ENCODE measurements at regions not wholly inside any gene's neighbourhood (a gene's known extent, or its start where the extent isn't known, plus 50 kb on each side); places are given as distances from the start of the nearest gene placed in this dataset.

DNA sequence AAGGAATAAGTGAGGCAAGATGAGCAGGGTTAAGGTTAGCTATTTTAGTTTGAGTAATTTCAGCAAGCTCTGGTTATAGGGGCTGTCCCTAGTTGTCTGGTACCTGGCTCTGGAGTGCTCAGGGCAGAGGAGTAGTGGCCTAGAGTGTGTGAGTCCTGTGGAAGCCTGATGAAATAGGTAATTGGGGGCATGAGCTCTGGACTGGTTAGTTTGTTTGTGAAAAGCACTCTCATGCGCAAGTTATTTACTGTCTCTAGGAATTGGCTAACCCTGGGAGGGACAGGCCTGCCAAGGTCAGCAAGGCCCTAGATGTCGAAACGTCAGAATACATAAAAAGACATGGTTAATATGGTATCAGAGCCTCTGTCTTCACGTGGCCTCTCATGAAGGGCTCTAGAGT is 900.1 kb downstream of the PCDH17 start:
- TF ChIP-seq CTCF (IDR thresholded peaks at IDR 0.05; ENCODE audit: low read depth, low read length): no peak
- Histone ChIP-seq H3K36me3 (no peaks in the 10 kb centered on the region), H3K9me3 (no peaks in the 10 kb centered on the region), H3K27me3 (no peaks in the 10 kb centered on the region), H3K4me1 (no peaks in the 10 kb centered on the region), H3K4me3 (ENCODE audit: low read depth, low read length) (no peak overlapping the region)
- no peak for DNase-seq

GRCh38 chr13:58542530-58542929 is 911.0 kb downstream of the PCDH17 start:
- Histone ChIP-seq H3K4me1 (no peaks in the 10 kb centered on the region), H3K4me3 (ENCODE audit: low read depth, low read length) (no peak overlapping the region), H3K9me3 (no peaks in the 10 kb centered on the region; the same call in 1 of the 2 replicates), H3K36me3 (no peaks in the 10 kb centered on the region), H3K27me3 (no peaks in the 10 kb centered on the region)
- no peak for TF ChIP-seq CTCF (IDR thresholded peaks at IDR 0.05; ENCODE audit: low read depth, low read length)
- DNase-seq: no peak

- DNase-seq: no peak
- Histone ChIP-seq H3K9me3 (no peaks in the 10 kb centered on the region), H3K4me1 (no peaks in the 10 kb centered on the region), H3K36me3 (no peaks in the 10 kb centered on the region), H3K27me3 (no peaks in the 10 kb centered on the region), H3K4me3 (ENCODE audit: low read depth, low read length) (no peak overlapping the region)
- no peak for TF ChIP-seq CTCF (IDR thresholded peaks at IDR 0.05; ENCODE audit: low read depth, low read length)
Observed at GRCh38 chr13:58547419-58547818, 915.9 kb downstream of the PCDH17 start.

DNA sequence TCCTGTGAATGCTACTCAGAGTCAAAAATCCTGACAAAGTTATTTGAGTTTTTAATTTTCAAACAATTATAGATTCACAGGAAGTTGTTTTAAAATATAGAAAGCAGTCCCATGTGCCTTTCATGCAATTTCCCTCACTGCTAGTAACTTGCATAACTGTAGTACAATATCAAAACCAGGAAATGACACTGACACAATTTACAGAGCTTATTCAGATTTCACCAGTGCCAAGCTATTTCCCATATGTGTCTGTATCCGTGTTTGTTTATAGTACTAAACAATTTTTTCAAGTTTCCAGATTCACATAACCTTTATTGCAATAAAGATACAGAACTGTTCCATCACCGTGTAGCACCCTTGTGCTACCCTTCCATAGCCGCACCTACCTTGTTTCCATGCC is 934.6 kb downstream of the PCDH17 start:
- no peak for DNase-seq
- Histone ChIP-seq H3K4me1 (no peaks in the 10 kb centered on the region), H3K36me3 (no peaks in the 10 kb centered on the region), H3K9me3 (no peaks in the 10 kb centered on the region), H3K4me3 (ENCODE audit: low read depth, low read length) (no peak overlapping the region), H3K27me3 (no peaks in the 10 kb centered on the region)
- no peak for TF ChIP-seq CTCF (IDR thresholded peaks at IDR 0.05; ENCODE audit: low read depth, low read length)

DNA sequence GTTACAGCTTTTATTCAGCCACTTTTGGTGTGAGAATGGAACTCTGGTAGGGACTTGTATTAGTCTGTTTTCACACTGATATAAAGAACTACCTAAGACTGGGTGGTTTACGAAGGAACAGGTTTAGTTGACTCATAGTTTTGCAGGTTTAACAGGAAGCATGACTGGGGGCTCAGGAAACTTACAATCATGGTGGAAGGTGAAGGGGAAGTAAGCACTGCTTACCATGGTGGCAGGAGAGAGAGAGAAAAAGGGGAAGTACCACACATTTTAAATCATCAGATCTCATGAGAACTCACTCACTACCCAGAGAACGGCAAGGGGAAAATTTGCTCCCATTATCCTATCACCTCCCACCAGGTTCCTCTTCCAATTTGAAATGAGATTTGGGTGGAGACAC is 942.2 kb downstream of the PCDH17 start:
- no peak overlapping the region for H3K4me3 ChIP-seq (ENCODE audit: low read depth, low read length)
- H3K9me3 ChIP-seq: no peaks in the 10 kb centered on the region
- H3K27me3 ChIP-seq: no peaks in the 10 kb centered on the region
- TF ChIP-seq CTCF (IDR thresholded peaks at IDR 0.05; ENCODE audit: low read depth, low read length): no peak
- H3K36me3 ChIP-seq: no peaks in the 10 kb centered on the region
- no peak for DNase-seq
- no peaks in the 10 kb centered on the region for H3K4me1 ChIP-seq

DNA sequence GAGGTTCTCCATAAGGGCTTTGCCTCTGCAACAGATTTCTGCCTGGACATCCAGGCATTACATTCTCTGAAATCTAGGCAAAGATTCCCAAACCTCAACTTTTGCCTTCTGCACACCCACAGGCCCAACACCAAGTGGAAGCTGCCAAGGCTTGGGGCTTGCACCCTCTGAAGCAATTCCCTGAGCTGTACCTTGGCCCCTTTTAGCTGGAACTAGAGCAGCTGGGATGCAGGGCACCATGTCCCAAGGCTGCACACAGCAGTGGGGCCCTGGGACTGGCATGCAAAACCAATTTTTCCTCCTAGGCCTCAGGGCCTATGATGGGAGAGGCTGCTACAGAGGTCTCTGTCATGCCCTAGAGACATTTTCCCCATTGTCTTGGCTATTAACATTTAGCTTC is 943.2 kb downstream of the PCDH17 start:
- no peak overlapping the region for H3K4me3 ChIP-seq (ENCODE audit: low read depth, low read length)
- TF ChIP-seq CTCF (IDR thresholded peaks at IDR 0.05; ENCODE audit: low read depth, low read length): no peak
- no peaks in the 10 kb centered on the region for H3K27me3 ChIP-seq
- H3K36me3 ChIP-seq: no peaks in the 10 kb centered on the region
- no peaks in the 10 kb centered on the region for H3K9me3 ChIP-seq
- no peak for DNase-seq
- no peaks in the 10 kb centered on the region for H3K4me1 ChIP-seq

Measured in BE2C (cell line).